ENCODE measurements at regions not wholly inside any gene's neighbourhood (a gene's known extent, or its start where the extent isn't known, plus 50 kb on each side); places are given as distances from the start of the nearest gene placed in this dataset.
A peak's percentile ranks its signal among the peaks of the same experiment; 100 is the strongest.

GRCh38 chr13:31885994-31886393, 145.6 kb upstream of the FRY start:
- Histone ChIP-seq H3K9me3 (no peaks in the 10 kb centered on the region), H3K27ac (no peak overlapping the region), H3K4me3 (no peak overlapping the region), H3K36me3 (no peaks in the 10 kb centered on the region), H3K27me3 (no peaks in the 10 kb centered on the region), H3K4me1 (peaks cover 15% of the 10 kb centered on the region)
- ATAC-seq (peak; percentile 73), DNase-seq (no peak)
- intact Hi-C loops (cut with DNase I) = no loop called here
- TF ChIP-seq, protein P1, sequence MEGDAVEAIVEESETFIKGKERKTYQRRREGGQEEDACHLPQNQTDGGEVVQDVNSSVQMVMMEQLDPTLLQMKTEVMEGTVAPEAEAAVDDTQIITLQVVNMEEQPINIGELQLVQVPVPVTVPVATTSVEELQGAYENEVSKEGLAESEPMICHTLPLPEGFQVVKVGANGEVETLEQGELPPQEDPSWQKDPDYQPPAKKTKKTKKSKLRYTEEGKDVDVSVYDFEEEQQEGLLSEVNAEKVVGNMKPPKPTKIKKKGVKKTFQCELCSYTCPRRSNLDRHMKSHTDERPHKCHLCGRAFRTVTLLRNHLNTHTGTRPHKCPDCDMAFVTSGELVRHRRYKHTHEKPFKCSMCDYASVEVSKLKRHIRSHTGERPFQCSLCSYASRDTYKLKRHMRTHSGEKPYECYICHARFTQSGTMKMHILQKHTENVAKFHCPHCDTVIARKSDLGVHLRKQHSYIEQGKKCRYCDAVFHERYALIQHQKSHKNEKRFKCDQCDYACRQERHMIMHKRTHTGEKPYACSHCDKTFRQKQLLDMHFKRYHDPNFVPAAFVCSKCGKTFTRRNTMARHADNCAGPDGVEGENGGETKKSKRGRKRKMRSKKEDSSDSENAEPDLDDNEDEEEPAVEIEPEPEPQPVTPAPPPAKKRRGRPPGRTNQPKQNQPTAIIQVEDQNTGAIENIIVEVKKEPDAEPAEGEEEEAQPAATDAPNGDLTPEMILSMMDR (IDR thresholded peaks at IDR 0.05) = no peak

DNA sequence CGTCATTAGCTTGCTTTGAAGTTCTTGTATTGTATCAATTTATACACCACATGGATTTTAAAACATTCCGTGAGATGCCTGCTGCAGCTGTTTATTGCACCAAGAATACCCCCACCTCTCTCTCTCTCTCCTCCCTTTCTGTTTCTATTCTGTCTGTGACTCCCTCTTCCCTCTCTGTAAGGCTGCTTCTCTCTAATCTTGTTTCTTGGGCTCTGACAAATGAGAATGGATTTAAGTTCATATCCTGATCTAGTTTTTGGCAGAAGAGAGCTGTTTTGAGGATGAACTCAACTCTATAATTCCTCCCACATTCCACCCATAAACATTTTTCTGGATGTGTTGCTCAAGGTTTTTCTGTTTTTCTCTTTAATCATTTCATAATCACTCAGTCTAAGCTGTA, 144.3 kb upstream of the FRY start:
- Histone ChIP-seq H3K4me3 (no peak overlapping the region), H3K27ac (no peak overlapping the region), H3K36me3 (no peaks in the 10 kb centered on the region), H3K9me3 (no peaks in the 10 kb centered on the region), H3K27me3 (no peaks in the 10 kb centered on the region), H3K4me1 (peaks cover 17% of the 10 kb centered on the region)
- no peak for DNase-seq
- intact Hi-C loops (cut with DNase I) = no loop called here
- TF ChIP-seq, protein P1 (IDR thresholded peaks at IDR 0.05) = no peak
- ATAC-seq = no peak

- intact Hi-C loops (cut with DNase I) = no loop called here
- ATAC-seq = peak; percentile 17
- Histone ChIP-seq H3K27ac (no peak overlapping the region), H3K27me3 (no peaks in the 10 kb centered on the region), H3K4me3 (no peak overlapping the region), H3K9me3 (no peaks in the 10 kb centered on the region), H3K36me3 (no peaks in the 10 kb centered on the region), H3K4me1 (peaks cover 14% of the 10 kb centered on the region)
- no peak for DNase-seq
- TF ChIP-seq, protein P1 (IDR thresholded peaks at IDR 0.05) = no peak
Observed at GRCh38 chr13:31890946-31891345, 140.6 kb upstream of the FRY start.

GRCh38 chr13:31891472-31891871, 140.1 kb upstream of the FRY start:
- H3K9me3 ChIP-seq = no peaks in the 10 kb centered on the region
- intact Hi-C loops (cut with DNase I) = no loop called here
- peak overlapping the region; percentile 32 for H3K27ac ChIP-seq
- ATAC-seq (peak; percentile 92), DNase-seq (no peak)
- TF ChIP-seq, protein P1 (IDR thresholded peaks at IDR 0.05) = no peak
- H3K4me1 ChIP-seq = peaks cover 12% of the 10 kb centered on the region
- H3K4me3 ChIP-seq = no peak overlapping the region
- H3K27me3 ChIP-seq = no peaks in the 10 kb centered on the region
- no peaks in the 10 kb centered on the region for H3K36me3 ChIP-seq

GRCh38 chr13:31894931-31895330, 136.6 kb upstream of the FRY start:
- intact Hi-C loops (cut with DNase I) = no loop called here
- Histone ChIP-seq H3K27ac (no peak overlapping the region), H3K9me3 (no peaks in the 10 kb centered on the region), H3K4me1 (peaks cover 10% of the 10 kb centered on the region), H3K27me3 (no peaks in the 10 kb centered on the region), H3K4me3 (no peak overlapping the region), H3K36me3 (no peaks in the 10 kb centered on the region)
- TF ChIP-seq, protein P1 (IDR thresholded peaks at IDR 0.05) = no peak
- DNase-seq (no peak), ATAC-seq (no peak)

- H3K4me1 ChIP-seq = peaks cover 10% of the 10 kb centered on the region
- H3K36me3 ChIP-seq = no peaks in the 10 kb centered on the region
- TF ChIP-seq, protein P1 (IDR thresholded peaks at IDR 0.05) = no peak
- intact Hi-C loops (cut with DNase I) = no loop called here
- H3K4me3 ChIP-seq = no peak overlapping the region
- ATAC-seq = no peak
- DNase-seq = no peak
- H3K27ac ChIP-seq = no peak overlapping the region
- H3K27me3 ChIP-seq = no peaks in the 10 kb centered on the region
- no peaks in the 10 kb centered on the region for H3K9me3 ChIP-seq
Observed at GRCh38 chr13:31895691-31896090, 135.9 kb upstream of the FRY start.

Measured in upper lobe of right lung (tissue), 1 donor.